ENCODE measurements at regions not wholly inside any gene's neighbourhood (a gene's known extent, or its start where the extent isn't known, plus 50 kb on each side); places are given as distances from the start of the nearest gene placed in this dataset.

DNA sequence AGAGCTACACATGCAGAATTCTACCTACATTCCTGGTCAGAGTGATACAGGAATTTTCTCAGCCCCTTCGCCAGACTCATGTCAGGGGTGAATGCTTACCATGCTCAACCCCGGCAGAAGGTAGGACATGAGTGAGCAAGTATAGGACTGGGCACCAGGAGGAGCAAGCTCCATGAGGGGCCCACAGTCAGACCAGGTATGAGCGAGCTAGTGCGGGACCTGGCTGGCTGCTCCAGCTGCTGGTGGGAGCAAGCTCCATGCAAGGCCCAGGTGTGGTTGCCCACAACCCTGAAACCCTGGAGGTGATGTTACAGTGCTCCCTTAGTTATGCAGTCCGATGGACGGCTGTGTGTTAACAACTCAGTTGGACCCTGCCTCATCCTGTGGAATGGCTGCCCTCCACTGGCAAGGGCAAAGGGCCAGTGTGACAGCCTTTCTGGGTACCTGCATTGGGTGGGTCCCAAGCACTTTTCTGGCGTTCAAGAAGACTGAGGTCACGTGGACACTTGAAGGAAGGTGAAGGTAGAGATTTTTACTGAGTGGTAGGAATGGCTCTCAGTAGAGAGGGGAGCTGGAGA is 503.5 kb upstream of the CITED2 start:
- DNase-seq, result no peak

DNA sequence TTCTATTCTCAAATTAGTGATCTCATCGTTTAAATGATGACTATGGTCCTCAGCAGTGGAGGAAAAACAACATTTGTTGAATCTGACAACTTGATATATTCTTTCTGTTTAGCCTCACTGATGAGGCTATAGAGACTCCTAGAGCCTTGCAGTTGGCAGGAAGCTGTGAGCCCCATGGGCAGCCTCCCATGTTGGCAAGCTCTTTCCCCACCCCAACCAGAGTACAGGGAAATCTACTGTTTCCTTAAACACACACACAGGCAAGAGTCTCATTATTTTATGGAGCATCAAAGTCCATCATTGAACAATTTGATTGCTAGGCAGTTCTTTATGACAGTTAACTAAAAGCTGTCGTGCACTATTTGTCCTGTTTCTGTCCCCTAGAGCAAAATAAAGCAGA is 498.2 kb upstream of the CITED2 start:
- DNase-seq, result no peak

GRCh38 chr6:139871803-139872510 is 497.5 kb upstream of the CITED2 start:
- DNase-seq, result no peak

DNA sequence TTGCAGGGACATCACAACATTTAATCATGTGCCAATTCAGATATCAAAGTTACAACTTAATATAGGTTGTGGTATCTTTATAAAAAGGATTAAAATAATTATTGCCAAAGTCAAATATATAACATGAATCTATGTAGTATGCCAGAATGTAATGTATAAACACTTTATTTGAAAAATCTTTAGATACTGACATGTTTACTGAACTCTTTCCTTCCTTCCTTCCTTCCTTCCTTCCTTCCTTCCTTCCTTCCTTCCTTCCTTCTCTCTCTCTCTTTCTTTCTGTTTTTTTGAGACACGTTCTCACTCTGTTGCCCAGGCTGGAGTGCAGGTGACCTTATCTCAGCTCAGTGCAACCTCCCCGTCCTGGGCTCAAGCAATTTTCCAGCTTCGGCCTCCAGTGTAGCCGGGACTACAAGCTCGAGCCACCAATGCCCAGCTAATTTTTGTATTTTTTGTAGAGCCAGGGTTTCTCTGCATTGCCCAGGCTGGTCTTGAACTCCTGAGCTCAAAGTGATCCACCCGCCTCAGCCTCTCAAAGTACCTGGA is 496.8 kb upstream of the CITED2 start:
- no peak for DNase-seq

DNA sequence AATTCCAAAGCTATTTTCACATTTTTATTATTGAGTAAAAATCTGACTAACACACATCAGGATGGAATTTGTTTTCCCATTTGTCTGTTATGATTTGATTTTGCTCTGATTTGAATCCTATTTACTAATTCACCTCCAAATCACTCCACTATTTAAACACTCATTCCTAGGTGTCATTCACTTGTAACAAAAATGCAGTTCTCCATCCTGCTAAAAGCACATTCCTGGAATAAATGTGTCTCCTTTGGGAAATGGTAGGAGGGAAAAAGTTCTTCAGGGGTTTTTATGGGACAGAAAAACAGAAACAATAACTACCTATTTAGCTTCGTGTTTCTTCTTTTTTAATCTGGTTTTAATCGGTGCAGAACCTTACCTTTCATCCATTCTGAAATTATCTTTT is 494.1 kb upstream of the CITED2 start:
- no peak for DNase-seq

DNA sequence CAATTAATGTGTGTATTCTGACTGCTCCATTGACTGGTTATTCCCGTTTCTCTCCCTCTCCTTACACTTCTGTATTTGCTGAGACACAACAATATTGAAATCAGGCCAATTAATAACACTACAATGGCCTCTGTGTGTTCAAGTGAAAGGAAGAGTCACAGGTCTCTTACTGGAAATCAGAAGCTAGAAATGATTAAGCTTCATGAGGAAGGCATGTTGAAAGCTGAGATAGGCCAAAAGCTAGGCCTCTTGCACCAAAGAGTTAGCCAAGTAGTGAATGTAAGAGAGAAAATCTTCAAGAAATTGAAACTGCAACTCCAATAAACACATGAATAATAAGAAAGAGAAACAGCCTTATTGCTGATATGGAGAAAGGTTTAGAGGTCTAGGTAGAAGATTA is 489.5 kb upstream of the CITED2 start:
- DNase-seq, result no peak

- DNase-seq, result no peak
Observed at GRCh38 chr6:139863346-139863745, 488.9 kb upstream of the CITED2 start.

DNA sequence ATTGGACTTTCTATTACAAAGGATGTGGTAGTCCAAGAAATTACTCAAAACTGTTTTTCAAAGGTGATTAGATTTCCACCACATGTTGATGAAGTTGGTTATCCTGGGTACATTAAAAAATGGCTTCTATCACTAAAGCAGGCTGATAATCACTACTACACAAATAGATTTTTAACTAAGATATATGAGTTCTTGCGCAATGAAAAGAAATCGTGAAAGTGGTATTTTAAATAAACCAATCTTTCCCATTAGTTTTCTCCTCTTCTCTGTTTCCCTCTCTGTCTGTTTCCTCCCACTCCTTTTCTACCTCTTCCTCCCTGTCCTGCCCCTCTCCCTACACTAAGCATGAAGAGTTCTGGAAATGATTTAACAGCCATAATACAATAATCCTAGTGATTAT is 487.9 kb upstream of the CITED2 start:
- DNase-seq, result no peak

GRCh38 chr6:139860203-139860602 is 485.8 kb upstream of the CITED2 start:
- no peak for DNase-seq

DNA sequence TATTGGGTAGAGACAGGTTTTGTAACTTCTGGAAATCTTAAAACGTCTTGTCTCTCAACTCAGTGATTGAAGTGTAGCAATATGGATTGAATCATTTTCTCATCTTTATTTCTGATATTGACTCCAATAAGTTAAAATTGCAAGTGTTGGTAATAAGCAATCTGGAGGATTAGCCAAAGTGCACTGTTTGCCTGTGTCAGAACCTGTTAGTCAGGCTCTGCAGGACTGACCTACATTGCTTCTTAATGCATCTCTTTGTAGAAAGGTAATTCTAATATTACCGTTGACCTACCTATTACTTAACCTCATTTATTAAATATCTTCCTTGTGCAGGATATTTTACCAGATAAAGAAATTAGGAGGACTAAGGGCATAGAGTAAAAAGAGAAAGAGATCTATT is 484.0 kb upstream of the CITED2 start:
- no peak for DNase-seq

GRCh38 chr6:139857143-139857542 is 482.7 kb upstream of the CITED2 start:
- DNase-seq, result no peak

- DNase-seq, result no peak
Observed at GRCh38 chr6:139856562-139856961, 482.1 kb upstream of the CITED2 start.

DNA sequence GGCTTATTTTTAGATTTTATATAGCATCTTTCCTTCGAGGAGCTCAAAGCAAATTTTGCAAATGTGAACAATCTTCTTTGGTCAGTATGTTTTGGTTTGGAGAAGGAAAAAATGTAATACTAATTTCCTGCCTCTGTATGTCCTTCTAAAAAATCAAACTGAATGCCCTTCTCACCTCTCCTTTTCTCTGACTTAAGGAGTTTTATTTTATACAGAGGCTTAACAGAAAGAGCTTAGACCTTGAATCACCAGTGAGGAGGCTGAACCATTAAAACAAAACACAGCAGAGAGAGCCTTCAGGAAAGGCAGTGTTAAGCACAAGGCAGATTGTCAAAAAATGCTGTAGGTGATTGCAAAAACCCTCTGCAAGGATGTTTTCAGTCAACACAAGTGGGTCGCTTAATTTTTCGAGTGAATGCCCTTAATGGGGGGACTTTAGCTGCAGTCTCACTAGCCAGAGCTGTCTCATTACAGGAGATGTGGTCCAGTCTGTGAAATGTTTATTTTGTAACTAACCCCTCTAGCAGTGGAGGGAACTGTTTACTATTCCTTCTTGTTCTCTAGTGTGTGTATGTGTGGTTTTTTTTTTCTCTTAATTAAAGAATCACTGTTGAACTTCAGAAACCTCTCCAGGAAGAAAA is 481.3 kb upstream of the CITED2 start:
- DNase-seq, result no peak

GRCh38 chr6:139853302-139853992 is 479.0 kb upstream of the CITED2 start:
- no peak for DNase-seq

DNA sequence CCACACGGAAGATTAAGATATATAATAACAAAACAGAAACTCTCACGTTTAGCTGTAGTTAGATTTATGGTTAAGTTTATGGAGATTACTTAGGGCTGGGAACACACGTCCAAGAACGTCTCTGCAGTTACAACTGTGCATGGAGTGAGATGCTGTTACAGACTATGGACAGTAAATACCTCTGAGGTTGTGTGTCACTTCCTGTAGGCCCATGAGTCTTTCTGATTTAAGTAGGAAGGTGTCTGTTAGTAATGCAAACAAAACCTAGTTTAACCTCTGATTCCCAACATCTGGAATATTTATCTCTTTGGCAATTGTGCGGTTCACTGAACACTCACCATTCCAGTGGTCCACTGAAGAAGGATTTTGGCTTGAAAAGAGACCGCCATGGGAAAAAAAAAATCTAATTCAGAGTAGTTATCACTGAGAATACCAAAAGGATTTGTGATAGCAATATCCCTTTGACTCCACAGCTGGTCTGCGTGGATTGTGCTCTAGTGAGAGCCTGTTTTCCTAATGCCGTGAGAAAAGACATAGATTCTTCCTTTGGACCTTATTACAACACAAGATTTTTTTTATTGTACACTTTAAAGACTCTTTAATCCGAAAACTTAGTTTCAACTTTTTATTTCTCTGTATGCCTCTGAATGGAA is 478.2 kb upstream of the CITED2 start:
- no peak for DNase-seq

DNA sequence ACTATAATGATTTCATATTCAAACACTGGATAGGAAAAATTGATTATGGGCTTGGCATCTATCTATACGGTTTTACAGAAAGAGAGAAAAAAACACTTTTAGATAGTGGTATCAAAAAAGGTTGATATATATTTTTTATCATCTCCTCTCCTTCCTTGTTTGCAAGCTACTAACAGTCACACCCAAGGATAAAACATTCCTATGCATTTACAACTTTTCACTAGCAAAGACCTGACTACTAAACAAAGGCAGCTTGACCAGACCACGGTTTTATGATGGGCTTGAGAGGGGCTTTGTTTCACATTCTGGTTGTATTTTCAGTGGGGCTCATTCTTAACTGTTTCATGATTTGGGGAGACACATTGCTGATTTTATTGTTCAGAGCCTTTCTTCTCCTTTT is 477.6 kb upstream of the CITED2 start:
- no peak for DNase-seq

GRCh38 chr6:139851206-139851605 is 476.8 kb upstream of the CITED2 start:
- DNase-seq, result no peak

DNA sequence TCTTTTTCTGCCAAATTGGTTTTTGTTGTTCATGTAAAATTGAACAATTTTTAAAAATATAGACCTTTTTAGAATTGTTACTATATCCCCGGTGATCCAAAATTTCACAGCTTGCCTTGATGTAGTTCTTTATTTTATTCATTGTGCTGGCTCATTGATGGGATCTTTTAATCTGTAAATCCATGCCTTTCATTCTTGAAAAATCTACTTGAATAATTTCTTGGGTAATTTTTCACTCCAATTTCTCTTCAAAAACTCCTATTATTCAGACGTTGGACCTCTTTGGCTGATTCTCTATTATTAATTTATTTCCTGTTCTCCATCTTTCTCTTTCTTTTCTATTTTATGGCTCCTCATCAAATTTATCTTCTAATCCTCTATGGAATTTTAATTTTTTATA is 476.1 kb upstream of the CITED2 start:
- no peak for DNase-seq

DNA sequence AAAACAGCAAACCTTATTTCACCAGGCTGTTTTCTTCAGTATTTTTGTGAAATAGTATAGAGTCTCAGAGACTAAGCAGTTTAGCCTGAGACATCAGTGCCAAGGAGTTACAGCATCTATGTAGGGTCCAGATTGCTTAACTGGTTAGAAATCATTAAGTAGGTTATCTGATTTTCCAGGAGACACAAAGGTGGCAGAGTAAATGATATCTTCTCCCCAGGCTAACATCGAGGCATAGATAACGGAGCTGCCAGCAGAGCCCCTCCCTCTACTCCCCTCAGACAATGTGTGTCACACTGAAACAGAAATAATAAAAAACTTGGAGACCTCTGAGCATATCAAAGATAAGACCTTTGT is 473.0 kb upstream of the CITED2 start:
- no peak for DNase-seq

DNA sequence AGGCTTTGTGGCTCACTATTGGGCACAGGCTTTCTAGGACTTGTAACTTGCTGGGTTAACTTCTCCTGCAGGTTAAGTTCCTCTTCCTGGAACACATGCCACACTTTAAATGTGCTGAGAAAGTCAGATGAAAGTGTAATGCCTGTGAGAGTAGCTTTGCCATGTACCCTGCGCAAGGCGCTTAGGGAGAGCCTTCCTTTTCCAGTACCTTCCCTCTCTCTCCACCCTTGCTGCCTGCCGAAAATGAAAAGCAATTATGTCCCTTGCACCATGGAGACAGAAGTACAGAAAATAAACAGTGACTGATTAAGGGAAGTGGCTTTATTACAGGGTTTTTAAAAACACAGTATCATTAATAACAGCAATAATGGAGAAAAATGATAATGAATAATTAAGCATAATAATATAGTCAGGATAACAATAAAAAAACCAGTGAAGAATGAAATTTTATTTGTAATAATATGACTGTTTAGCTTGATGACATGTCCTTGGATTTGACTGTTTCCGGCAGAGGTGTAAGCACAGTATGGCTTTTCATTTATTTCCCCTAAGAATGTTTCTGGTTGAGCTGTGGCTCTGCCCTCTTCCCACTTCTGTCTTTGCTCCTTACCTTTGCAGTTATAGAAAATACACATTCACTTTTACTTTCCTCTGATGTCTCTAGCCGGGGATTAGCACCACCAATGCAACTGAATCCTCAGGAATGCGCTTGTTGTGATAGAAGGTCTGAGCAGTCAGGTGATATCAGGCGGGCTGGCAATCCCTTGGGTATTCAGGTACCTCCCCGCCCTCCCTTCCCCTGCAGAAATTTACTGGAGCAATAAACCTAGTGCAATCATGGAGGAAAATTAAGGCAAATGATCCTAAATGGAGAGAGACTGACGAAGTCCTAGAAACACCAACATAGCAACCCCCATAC is 472.3 kb upstream of the CITED2 start:
- no peak for DNase-seq

- DNase-seq, result no peak
Observed at GRCh38 chr6:139844907-139845306, 470.5 kb upstream of the CITED2 start.

- DNase-seq, result no peak
Observed at GRCh38 chr6:139841794-139842215, 467.4 kb upstream of the CITED2 start.
